DND-41 (cell line): ENCODE measurements at regions not wholly inside any gene's neighbourhood (a gene's known extent, or its start where the extent isn't known, plus 50 kb on each side); places are given as distances from the start of the nearest gene placed in this dataset.

Source experiments
- CTCF ChIP-seq: IDR thresholded peaks from 2 replicates; pipeline ENCODE4 v1.5.1; 2012; ENCODE audit warnings: borderline replicate concordance, low read length, moderate library complexity, mild to moderate bottlenecking; ENCODE audit not compliant: poor library complexity, severe bottlenecking; ENCODE audit errors: extremely low read depth
- EZH2 ChIP-seq: IDR thresholded peaks from 3 replicates; pipeline ENCODE4 v1.6.1; 2012; ENCODE audit warnings: borderline replicate concordance, low read depth, mild to moderate bottlenecking, moderate library complexity, low read length, inconsistent platforms; ENCODE audit not compliant: severe bottlenecking

GRCh38 chr18:27772081-27772480 lies 404.8 kb downstream of the CDH2 start:
- TF ChIP-seq CTCF, result no peak
- TF ChIP-seq EZH2, result no peak
